ENCODE measurements at regions not wholly inside any gene's neighbourhood (a gene's known extent, or its start where the extent isn't known, plus 50 kb on each side); places are given as distances from the start of the nearest gene placed in this dataset.

GRCh38 chr7:46011501-46011900 lies 90.4 kb upstream of the IGFBP3 start:
- DNase-seq (ENCODE audit: low spot score in 2 of 2) = no peak
- TF ChIP-seq CTCF (IDR thresholded peaks at IDR 0.05) (no peak), POLR2A (IDR thresholded peaks at IDR 0.05) (no peak)
- intact Hi-C loops (cut with DNase I; ENCODE audit: low total_unique reads) = no loop called here
- WGBS, 2 donors = 50 to 61% methylated on average over 1 of the region's 1 CpG
- H3K4me3 ChIP-seq (ENCODE audit: low read depth, poor library complexity, severe bottlenecking) = no peak overlapping the region

- 83 to 85% methylated on average over 2 of the region's 2 CpGs for WGBS, 2 donors
- intact Hi-C loops (cut with DNase I; ENCODE audit: low total_unique reads) = no loop called here
- DNase-seq (ENCODE audit: low spot score in 2 of 2) = no peak
Observed at GRCh38 chr7:46011059-46011458, 90.0 kb upstream of the IGFBP3 start.

GRCh38 chr7:46009211-46009610 lies 88.1 kb upstream of the IGFBP3 start:
- no peak for DNase-seq (ENCODE audit: low spot score in 2 of 2)
- TF ChIP-seq POLR2A (IDR thresholded peaks at IDR 0.05) = no peak
- no peak for TF ChIP-seq CTCF (IDR thresholded peaks at IDR 0.05)
- WGBS, 2 donors = 93 to 96% methylated on average over 2 of the region's 2 CpGs
- intact Hi-C loops (cut with DNase I; ENCODE audit: low total_unique reads) = no loop called here
- H3K4me3 ChIP-seq (ENCODE audit: low read depth, poor library complexity, severe bottlenecking) = no peak overlapping the region

More at GRCh38 chr7:46011059-46011458, 90.0 kb upstream of the IGFBP3 start:
- TF ChIP-seq POLR2A (IDR thresholded peaks at IDR 0.05) (no peak), CTCF (IDR thresholded peaks at IDR 0.05) (no peak)
- H3K4me3 ChIP-seq (ENCODE audit: low read depth, poor library complexity, severe bottlenecking) = no peak overlapping the region

GRCh38 chr7:46007990-46008643 lies 87.0 kb upstream of the IGFBP3 start:
- 54 to 59% methylated on average over 6 of the region's 6 CpGs for WGBS, 2 donors
- DNase-seq (ENCODE audit: low spot score in 2 of 2) = no peak
- intact Hi-C loops (cut with DNase I; ENCODE audit: low total_unique reads) = no loop called here
- no peak for TF ChIP-seq CTCF (IDR thresholded peaks at IDR 0.05)
- no peak for TF ChIP-seq POLR2A (IDR thresholded peaks at IDR 0.05)
- H3K4me3 ChIP-seq (ENCODE audit: low read depth, poor library complexity, severe bottlenecking) = no peak overlapping the region

GRCh38 chr7:46007194-46007593 lies 86.1 kb upstream of the IGFBP3 start:
- no peak overlapping the region for H3K4me3 ChIP-seq (ENCODE audit: low read depth, poor library complexity, severe bottlenecking)
- intact Hi-C loops (cut with DNase I; ENCODE audit: low total_unique reads) = no loop called here
- DNase-seq (ENCODE audit: low spot score in 2 of 2) = no peak
- TF ChIP-seq POLR2A (IDR thresholded peaks at IDR 0.05) (no peak), CTCF (IDR thresholded peaks at IDR 0.05) (no peak)
- WGBS, 2 donors = 73 to 77% methylated on average over 2 of the region's 2 CpGs

- H3K4me3 ChIP-seq (ENCODE audit: low read depth, poor library complexity, severe bottlenecking) = no peak overlapping the region
- intact Hi-C loops (cut with DNase I; ENCODE audit: low total_unique reads) = no loop called here
- 62 to 67% methylated on average over 1 of the region's 1 CpG for WGBS, 2 donors
- no peak for DNase-seq (ENCODE audit: low spot score in 2 of 2)
- no peak for TF ChIP-seq CTCF (IDR thresholded peaks at IDR 0.05)
- TF ChIP-seq POLR2A (IDR thresholded peaks at IDR 0.05) = no peak
Observed at GRCh38 chr7:46006723-46007122, 85.7 kb upstream of the IGFBP3 start.
